Left lung (tissue), 4 donors: ENCODE measurements at regions not wholly inside any gene's neighbourhood (a gene's known extent, or its start where the extent isn't known, plus 50 kb on each side); places are given as distances from the start of the nearest gene placed in this dataset.

ENCODE experiments used
- ATAC-seq: fragments of 200-7000 bp; cut with Tn5 transposase; one replicate; pipeline ENCODE4 v1.9.1; 2020; ENCODE audit warnings: moderate library complexity
- DNase-seq, 4 donors: peaks; one replicate each; pipeline ENCODE4 v3.0.0-alpha.2; 2013 to 2020
- H3K27ac ChIP-seq, 2 donors: fragments of 200-600 bp; sonication (generic) in 1 of 2; one replicate each; pipeline versions ENCODE4 v1.5.0 to v1.8.0; 2020 to 2021
- H3K27me3 ChIP-seq, 2 donors: fragments of 200-600 bp; sonication (generic) in 1 of 2; one replicate each; pipeline versions ENCODE4 v1.5.0 to v1.8.0; 2020 to 2021
- H3K36me3 ChIP-seq, 2 donors: fragments of 200-600 bp; sonication (generic) in 1 of 2; one replicate each; pipeline versions ENCODE4 v1.5.0 to v1.8.0; 2020 to 2021
- H3K4me1 ChIP-seq, 2 donors: fragments of 200-600 bp; one replicate each; pipeline ENCODE4 v1.8.0; 2021
- H3K4me3 ChIP-seq, 2 donors: fragments of 200-600 bp; sonication (generic) in 1 of 2; one replicate each; pipeline versions ENCODE4 v1.5.0 to v1.8.0; 2020 to 2021; ENCODE audit warnings: mild to moderate bottlenecking in 1 of 2
- H3K9me3 ChIP-seq, 2 donors: fragments of 200-600 bp; sonication (generic) in 1 of 2; one replicate each; pipeline versions ENCODE4 v1.5.0 to v1.8.0; 2020 to 2021
- CTCF ChIP-seq, 2 donors: fragments of 200-600 bp; sonication (generic) in 1 of 2; IDR thresholded peaks; one replicate each; pipeline versions ENCODE4 v1.5.0 to v1.8.0; 2021; ENCODE audit warnings: antibody characterized with exemption in 2 of 2
- intact Hi-C, 2 donors: fragments of 100-400 bp; cut with DNase I; formaldehyde crosslinking; loops; one replicate each; pipeline versions ENCODE4 v1.11.2 to v1.14.2; 2022
- donor health status: DM: no; HTN: yes; CAD: no.
- donor health status: DM: no; HTN: no; CAD: no.

GRCh38 chr1:189150624-189151023 lies 1327.0 kb downstream of the BRINP3 start:
- no peaks in the 10 kb centered on the region for H3K36me3 ChIP-seq
- ATAC-seq (no peak), DNase-seq (no peak)
- H3K4me1 ChIP-seq = no peaks in the 10 kb centered on the region
- TF ChIP-seq CTCF (IDR thresholded peaks at IDR 0.05) = no peak
- no peak overlapping the region for H3K4me3 ChIP-seq
- no peaks in the 10 kb centered on the region for H3K9me3 ChIP-seq
- no peaks in the 10 kb centered on the region for H3K27me3 ChIP-seq
- no peak overlapping the region for H3K27ac ChIP-seq
- intact Hi-C loops = no loop called here

- no peak for ATAC-seq
- intact Hi-C loops = no loop called here
- H3K27me3 ChIP-seq = no peaks in the 10 kb centered on the region
Observed at GRCh38 chr1:189151361-189151760, 1326.3 kb downstream of the BRINP3 start.

GRCh38 chr1:189152685-189153084 lies 1325.0 kb downstream of the BRINP3 start:
- no peak for TF ChIP-seq CTCF (IDR thresholded peaks at IDR 0.05)

More at GRCh38 chr1:189151361-189151760, 1326.3 kb downstream of the BRINP3 start:
- H3K27ac ChIP-seq = no peak overlapping the region
- H3K9me3 ChIP-seq = no peaks in the 10 kb centered on the region
- DNase-seq = no peak
- no peak overlapping the region for H3K4me3 ChIP-seq
- H3K36me3 ChIP-seq = no peaks in the 10 kb centered on the region
- no peak for TF ChIP-seq CTCF (IDR thresholded peaks at IDR 0.05)
- no peaks in the 10 kb centered on the region for H3K4me1 ChIP-seq

GRCh38 chr1:189158155-189158554 lies 1319.5 kb downstream of the BRINP3 start:
- TF ChIP-seq CTCF (IDR thresholded peaks at IDR 0.05) = no peak
- intact Hi-C loops = no loop called here
- no peaks in the 10 kb centered on the region for H3K27me3 ChIP-seq
- no peaks in the 10 kb centered on the region for H3K36me3 ChIP-seq
- ATAC-seq = no peak
- H3K4me3 ChIP-seq = no peak overlapping the region
- DNase-seq = no peak
- H3K27ac ChIP-seq = no peak overlapping the region
- H3K4me1 ChIP-seq = no peaks in the 10 kb centered on the region
- peaks cover 0 to 6% of the 10 kb centered on the region in 2 donors for H3K9me3 ChIP-seq

More at GRCh38 chr1:189152685-189153084, 1325.0 kb downstream of the BRINP3 start:
- no peak for ATAC-seq
- no peak for DNase-seq
- H3K4me3 ChIP-seq = no peak overlapping the region
- H3K9me3 ChIP-seq = no peaks in the 10 kb centered on the region
- H3K27ac ChIP-seq = no peak overlapping the region
- intact Hi-C loops = no loop called here
- no peaks in the 10 kb centered on the region for H3K4me1 ChIP-seq
- no peaks in the 10 kb centered on the region for H3K36me3 ChIP-seq
- H3K27me3 ChIP-seq = no peaks in the 10 kb centered on the region

- Histone ChIP-seq H3K36me3 (no peaks in the 10 kb centered on the region), H3K9me3 (peaks cover 0 to 10% of the 10 kb centered on the region in 2 donors), H3K4me3 (no peak overlapping the region), H3K27me3 (no peaks in the 10 kb centered on the region), H3K4me1 (no peaks in the 10 kb centered on the region), H3K27ac (no peak overlapping the region)
- TF ChIP-seq CTCF (IDR thresholded peaks at IDR 0.05) = no peak
- ATAC-seq = no peak
- no peak for DNase-seq
- intact Hi-C loops = no loop called here
Observed at GRCh38 chr1:189175889-189176288, 1301.8 kb downstream of the BRINP3 start.
